IMR-90 (cell line): ENCODE measurements at regions not wholly inside any gene's neighbourhood (a gene's known extent, or its start where the extent isn't known, plus 50 kb on each side); places are given as distances from the start of the nearest gene placed in this dataset.

ENCODE experiments used
- ATAC-seq: fragments of 200-7000 bp; cut with Tn5 transposase; 2 replicates; pipeline ENCODE4 v1.9.1; 2020; ENCODE audit warnings: low read depth, mild to moderate bottlenecking, moderate library complexity
- BruUV-seq: library from RNA; stranded (reverse); fragments of 400-500 nt; replicated peaks from 2 replicates; lab custom pipeline; 2021; lab: Mats Ljungman, UMichigan
- CTCF ChIA-PET: fragments of 300-600 bp; formaldehyde crosslinking; extraction: SDS; loops from one replicate; lab custom pipeline; 2021; ENCODE audit warnings: antibody characterized with exemption; lab: Yijun Ruan, JAX
- POLR2A ChIA-PET: fragments of 300-600 bp; sonication (Branson Sonifier 250); formaldehyde crosslinking; loops from one replicate; lab custom pipeline; 2022; ENCODE audit warnings: antibody characterized with exemption; ENCODE audit not compliant: unreplicated experiment; lab: Charles Lee
- DNase-seq: peaks from one replicate; pipeline ENCODE4 v3.0.0; 2013
- H2AFZ ChIP-seq: replicated peaks from 2 replicates; pipeline ENCODE3; 2013; ENCODE audit warnings: low read length, mild to moderate bottlenecking; ENCODE audit not compliant: poor library complexity
- H2AK5ac ChIP-seq: 2 replicates; pipeline ENCODE4 v1.6.1; 2013; ENCODE audit warnings: low read depth, low read length, inconsistent platforms
- H2AK9ac ChIP-seq: replicated peaks from 2 replicates; pipeline ENCODE3; 2013; ENCODE audit warnings: mild to moderate bottlenecking, low read depth, low read length, moderate library complexity; ENCODE audit not compliant: poor library complexity
- H2BK120ac ChIP-seq: 2 replicates; pipeline ENCODE4 v1.6.1; 2013; ENCODE audit warnings: low read depth, low read length, inconsistent platforms
- H2BK15ac ChIP-seq: 3 replicates; pipeline ENCODE4 v1.6.1; 2013; ENCODE audit warnings: low read depth, low read length, inconsistent platforms
- H2BK20ac ChIP-seq: 2 replicates; pipeline ENCODE4 v1.6.1; 2013; ENCODE audit warnings: low read depth, mild to moderate bottlenecking, inconsistent platforms, low read length, moderate library complexity
- H2BK5ac ChIP-seq: 2 replicates; pipeline ENCODE4 v1.6.1; 2013; ENCODE audit warnings: mild to moderate bottlenecking, low read depth, low read length, inconsistent platforms; ENCODE audit not compliant: poor library complexity, severe bottlenecking
- H3K14ac ChIP-seq: replicated peaks from 2 replicates; pipeline ENCODE4 v1.6.1; 2013; ENCODE audit warnings: low read depth, low read length, inconsistent platforms
- H3K18ac ChIP-seq: 2 replicates; pipeline ENCODE4 v1.6.1; 2013; ENCODE audit warnings: low read depth, low read length, control low read depth
- H3K23ac ChIP-seq: 2 replicates; pipeline ENCODE4 v1.6.1; 2013; ENCODE audit warnings: low read depth, low read length, inconsistent platforms
- H3K27ac ChIP-seq: 2 replicates; pipeline ENCODE4 v1.5.1; 2013; ENCODE audit warnings: mild to moderate bottlenecking, control low read depth, low read length; ENCODE audit not compliant: insufficient read depth
- H3K27me3 ChIP-seq: 2 replicates; pipeline ENCODE4 v1.6.1; 2013; ENCODE audit warnings: low read length; ENCODE audit not compliant: control insufficient read depth, insufficient read depth
- H3K36me3 ChIP-seq: 2 replicates; pipeline ENCODE4 v1.6.1; 2013; ENCODE audit warnings: low read length, mixed read lengths; ENCODE audit not compliant: control insufficient read depth, insufficient read depth
- H3K4ac ChIP-seq: 2 replicates; pipeline ENCODE4 v1.6.1; 2013; ENCODE audit warnings: low read depth, low read length, inconsistent platforms
- H3K4me1 ChIP-seq: 2 replicates; pipeline ENCODE4 v1.6.1; 2013; ENCODE audit warnings: low read length, mixed read lengths; ENCODE audit not compliant: control insufficient read depth, insufficient read depth
- H3K4me2 ChIP-seq: 2 replicates; pipeline ENCODE4 v1.6.1; 2013; ENCODE audit warnings: low read depth, mild to moderate bottlenecking, control low read depth, low read length, moderate library complexity
- H3K4me3 ChIP-seq: 2 replicates; pipeline ENCODE4 v1.5.1; 2013; ENCODE audit warnings: low read depth, mild to moderate bottlenecking, control low read depth, low read length, moderate library complexity; ENCODE audit not compliant: insufficient read depth
- H3K56ac ChIP-seq: 2 replicates; pipeline ENCODE4 v1.6.1; 2013; ENCODE audit warnings: low read length, inconsistent platforms; ENCODE audit not compliant: insufficient read depth; ENCODE audit errors: extremely low read depth
- H3K79me1 ChIP-seq, 2 experiments: 2 replicates each; pipeline ENCODE4 v1.6.1; 2013; ENCODE audit warnings: low read length in 2 of 2, inconsistent platforms in 1 of 2, low read depth in 1 of 2
- H3K9ac ChIP-seq: 2 replicates; pipeline ENCODE4 v1.6.1; 2013; ENCODE audit warnings: low read depth, low read length, control low read depth
- H3K9me1 ChIP-seq: 2 replicates; pipeline ENCODE4 v1.6.1; 2013; ENCODE audit warnings: low read length, inconsistent platforms; ENCODE audit not compliant: insufficient read depth
- H3K9me3 ChIP-seq: 2 replicates; pipeline ENCODE4 v1.6.1; 2013; ENCODE audit warnings: low read length; ENCODE audit not compliant: control insufficient read depth, insufficient read depth
- H4K20me1 ChIP-seq: 2 replicates; pipeline ENCODE4 v1.6.1; 2013; ENCODE audit warnings: low read length, inconsistent platforms; ENCODE audit not compliant: insufficient read depth
- H4K5ac ChIP-seq: 2 replicates; pipeline ENCODE4 v1.6.1; 2013; ENCODE audit warnings: mild to moderate bottlenecking, low read depth, low read length, control low read depth
- H4K8ac ChIP-seq, 2 experiments: 2 replicates each; pipeline ENCODE4 v1.6.1; 2013; ENCODE audit warnings: low read depth in 2 of 2, low read length in 2 of 2, control low read depth in 1 of 2, inconsistent platforms in 1 of 2
- H4K91ac ChIP-seq: 2 replicates; pipeline ENCODE4 v1.6.1; 2013; ENCODE audit warnings: low read depth, low read length, inconsistent platforms; ENCODE audit not compliant: insufficient read depth
- FOS ChIP-seq: fragments of 150-350 bp; IDR thresholded peaks from 2 replicates; pipeline ENCODE4 v1.6.1; 2016; ENCODE audit warnings: low read depth, low read length
- RCOR1 ChIP-seq: IDR thresholded peaks from 2 replicates; pipeline ENCODE4 v1.6.1; 2012; ENCODE audit warnings: mild to moderate bottlenecking, low read length, improper control_type of control experiment; ENCODE audit not compliant: insufficient replicate concordance
- WGBS, 2 experiments: methylation state at CpG; one replicate each; pipeline versions ENCODE4 v1.1.5 to v1.1.7; 2013; ENCODE audit warnings: missing lambda C conversion rate in 2 of 2; ENCODE audit not compliant: insufficient read length in 1 of 2; ENCODE audit errors: extremely low coverage in 2 of 2; 5-methylcytosine and 5-hydroxymethylcytosine counted together
- dilution Hi-C: fragments of 300-500 bp; cut with HindIII; formaldehyde crosslinking; loops from one replicate; pipeline ENCODE4 v1.14.3; 2018; ENCODE audit warnings: low sequenced_read_pairs; ENCODE audit not compliant: unreplicated experiment
- in situ Hi-C: fragments of 300-500 bp; cut with MboI; formaldehyde crosslinking; loops from 3 replicates; pipeline ENCODE4 v1.14.3; 2019; ENCODE audit warnings: low sequenced_read_pairs, inconsistent platforms, mixed read lengths
- intact Hi-C: fragments of 100-400 bp; cut with micrococcal nuclease; formaldehyde crosslinking; loops from 2 replicates; pipeline ENCODE4 v1.10.0; 2022

GRCh38 chr4:155609455-155610059, 57.1 kb upstream of the GUCY1A1 start:
- Histone ChIP-seq H2BK5ac (no peak overlapping the region), H2AK9ac (no peak overlapping the region), H2BK20ac (no peak overlapping the region; the same call in 1 of the 2 replicates), H2AK5ac (no peak overlapping the region), H3K4me3 (no peak overlapping the region), H3K9me1 (no peaks in the 10 kb centered on the region), H2BK15ac (no peak overlapping the region), H3K4me2 (no peak overlapping the region), H3K56ac (no peak overlapping the region), H4K20me1 (no peaks in the 10 kb centered on the region), H3K27ac (no peak overlapping the region), H2AFZ (no peak overlapping the region), H3K4ac (no peak overlapping the region), H3K9me3 (no peaks in the 10 kb centered on the region), H3K18ac (no peak overlapping the region), H3K79me1 (no peaks in the 10 kb centered on the region), H4K91ac (no peak overlapping the region), H3K27me3 (no peaks in the 10 kb centered on the region), H3K23ac (no peak overlapping the region), H3K36me3 (no peaks in the 10 kb centered on the region), H4K8ac (no peak overlapping the region), H3K4me1 (peaks cover 3% of the 10 kb centered on the region; the same call in 1 of the 2 replicates), H3K9ac (no peak overlapping the region), H4K5ac (no peak overlapping the region), H2BK120ac (no peak overlapping the region), H3K14ac (0 out of 2 replicates have a peak overlapping the region, but pooled peaks have one; percentile 20)
- BruUV-seq = no TSS peak
- dilution Hi-C loops = no loop called here
- ChIA-PET CTCF (no interaction called here), POLR2A (no interaction called here)
- TF ChIP-seq FOS (no peak), RCOR1 (no peak)
- ATAC-seq (no peak), DNase-seq (peak; percentile 41)
- intact Hi-C loops = no loop called here
- WGBS, 2 experiments = no CpG with 5 or more reads among the region's 1 CpG
- in situ Hi-C loops = no loop called here
